H7 (cell line): ENCODE measurements at regions not wholly inside any gene's neighbourhood (a gene's known extent, or its start where the extent isn't known, plus 50 kb on each side); places are given as distances from the start of the nearest gene placed in this dataset.

Experiments used
- DNase-seq: peaks from one replicate; pipeline ENCODE4 v3.0.0; 2012
- H3K27me3 ChIP-seq: 2 replicates; pipeline ENCODE4 v1.6.0; 2011; ENCODE audit warnings: mild to moderate bottlenecking, low read length; ENCODE audit not compliant: control insufficient read depth, insufficient read depth
- H3K36me3 ChIP-seq: replicated peaks from 2 replicates; pipeline ENCODE4 v1.5.1; 2011; ENCODE audit warnings: low read length; ENCODE audit not compliant: control insufficient read depth, insufficient read depth
- H3K4me3 ChIP-seq: 2 replicates; pipeline ENCODE4 v1.5.1; 2011; ENCODE audit warnings: low read depth, mild to moderate bottlenecking, control low read depth, low read length, moderate library complexity; ENCODE audit not compliant: insufficient read depth

DNA sequence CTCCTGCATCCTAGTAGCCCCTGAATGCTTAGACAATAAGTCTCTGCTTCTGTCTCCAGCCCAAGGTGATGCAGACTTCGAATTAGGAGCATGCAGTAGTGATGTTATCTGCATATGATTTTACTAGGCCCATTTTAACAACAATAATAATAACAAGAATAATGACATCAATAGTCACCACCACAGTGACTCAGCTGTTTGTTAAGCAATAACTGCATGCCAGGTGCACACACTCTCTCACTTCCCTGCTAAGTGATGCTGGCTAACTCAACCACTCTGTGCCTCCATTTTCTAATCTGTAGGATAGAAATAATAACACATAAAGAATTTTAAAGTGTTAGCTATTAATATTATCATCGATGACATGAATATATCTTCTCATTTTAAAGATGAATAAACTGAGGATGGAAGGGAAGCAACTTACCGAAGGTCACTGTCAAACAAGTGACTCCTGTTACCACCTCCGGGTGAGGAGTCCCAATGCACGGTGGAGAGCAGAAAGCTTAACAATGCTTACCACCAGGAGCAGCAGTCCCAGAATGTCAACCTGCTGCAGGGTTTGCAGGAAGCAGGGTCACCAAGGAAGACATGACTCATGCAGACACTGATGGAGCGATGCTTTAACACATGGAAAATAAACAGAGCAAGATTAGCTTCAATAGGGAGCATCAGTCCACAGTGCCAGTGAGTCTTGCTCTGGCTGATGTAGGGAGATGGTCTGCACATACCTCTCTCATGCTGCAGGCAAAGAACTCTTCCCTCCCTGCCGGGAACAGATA, 290.2 kb downstream of the SPATA17 start:
- H3K4me3 ChIP-seq = no peak overlapping the region
- H3K27me3 ChIP-seq = no peaks in the 10 kb centered on the region
- H3K36me3 ChIP-seq = no peaks in the 10 kb centered on the region
- DNase-seq = no peak

DNA sequence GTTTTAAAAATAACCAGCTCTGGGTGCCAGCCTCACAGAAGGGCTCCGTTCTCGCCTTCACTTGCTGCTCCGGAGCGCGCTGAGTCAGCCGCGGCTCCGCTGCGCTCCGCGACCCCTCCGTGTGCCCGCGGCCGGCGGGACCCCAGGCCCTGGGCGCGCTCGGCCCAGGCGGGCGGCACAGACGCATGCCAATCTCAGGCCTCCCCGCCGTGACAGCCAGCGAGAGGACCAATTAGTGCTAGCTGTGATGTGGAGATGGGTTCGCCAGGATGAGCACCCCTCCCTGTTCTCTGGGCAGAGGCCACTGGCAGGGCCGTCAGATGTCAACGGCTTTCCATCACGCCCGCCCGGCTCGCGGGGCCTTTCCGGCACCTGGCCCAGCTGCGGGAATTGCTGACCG, 293.8 kb downstream of the SPATA17 start:
- Histone ChIP-seq H3K27me3 (no peaks in the 10 kb centered on the region), H3K36me3 (no peaks in the 10 kb centered on the region), H3K4me3 (no peak overlapping the region; the same call in 1 of the 2 replicates)
- DNase-seq = peak; percentile 35

DNA sequence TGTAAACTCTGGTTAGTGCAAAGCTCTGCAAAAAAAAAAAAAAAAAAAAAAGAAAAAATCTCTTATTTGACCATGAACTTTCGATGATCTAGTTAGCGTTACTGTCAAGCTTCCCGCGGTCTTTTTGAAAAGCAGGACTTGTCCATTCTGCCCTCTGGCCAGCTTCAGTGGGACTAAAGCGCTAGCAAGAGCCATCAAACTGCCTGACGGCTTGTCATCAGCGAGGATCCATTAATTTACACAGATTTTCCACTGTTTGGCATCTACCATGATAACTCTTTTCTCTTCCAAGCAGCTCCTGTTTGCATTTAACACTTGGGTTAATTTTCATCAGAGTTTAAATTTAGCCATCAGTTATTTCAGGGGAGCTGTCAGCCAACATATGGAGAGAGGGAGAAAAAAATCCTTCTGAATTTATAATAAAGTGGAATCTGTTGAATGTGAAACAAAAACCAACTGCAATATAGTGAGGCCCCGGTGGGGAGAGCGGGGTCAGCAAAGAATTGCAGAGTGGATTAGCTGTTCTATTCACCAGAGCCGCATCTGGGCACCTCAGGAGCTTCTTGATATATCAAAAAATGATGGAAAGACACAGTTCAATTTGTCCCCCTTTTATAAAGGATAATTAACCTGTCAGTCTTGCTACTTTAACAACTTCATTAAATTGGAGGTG, 298.2 kb downstream of the SPATA17 start:
- Histone ChIP-seq H3K4me3 (no peak overlapping the region), H3K27me3 (no peaks in the 10 kb centered on the region), H3K36me3 (no peaks in the 10 kb centered on the region)
- no peak for DNase-seq

DNA sequence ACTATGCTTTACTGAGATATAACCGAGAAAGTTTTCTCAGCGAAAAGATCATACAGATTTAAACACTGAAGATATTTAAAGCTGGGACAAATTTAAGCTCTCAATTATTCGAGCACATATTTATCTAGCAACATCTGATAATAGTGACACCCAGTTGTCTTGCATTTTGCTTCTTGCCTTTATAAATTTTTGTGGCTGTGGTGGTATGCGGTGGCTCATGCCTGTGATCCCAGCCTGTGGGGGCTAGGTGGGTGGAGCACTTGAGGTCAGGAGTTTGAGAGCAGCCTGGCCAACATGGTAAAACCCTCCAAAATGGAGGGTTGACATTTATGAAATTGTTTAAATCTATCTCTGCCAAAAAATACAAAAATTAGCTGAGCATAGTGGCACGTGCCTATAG, 312.2 kb downstream of the SPATA17 start:
- Histone ChIP-seq H3K4me3 (no peak overlapping the region), H3K27me3 (no peaks in the 10 kb centered on the region), H3K36me3 (no peaks in the 10 kb centered on the region)
- DNase-seq = no peak

DNA sequence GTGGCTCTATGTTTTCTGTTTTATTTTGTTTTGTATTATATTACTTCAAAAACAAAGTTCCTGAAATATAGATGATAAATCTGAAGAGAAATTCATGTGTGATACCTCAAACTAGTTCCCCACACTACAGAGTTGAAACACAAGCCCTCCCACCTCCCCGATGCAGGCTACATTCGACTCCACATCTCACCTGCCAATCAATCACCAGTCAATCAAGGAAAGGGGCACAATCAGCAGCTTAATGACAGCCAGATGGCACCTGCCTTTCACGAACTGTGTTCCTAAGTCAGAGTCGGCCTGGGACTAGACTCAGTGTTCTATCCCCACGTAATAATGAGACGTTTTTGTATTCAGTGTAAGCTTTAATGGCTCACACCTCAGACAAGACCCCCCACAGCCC, 313.4 kb downstream of the SPATA17 start:
- Histone ChIP-seq H3K4me3 (no peak overlapping the region), H3K36me3 (no peaks in the 10 kb centered on the region), H3K27me3 (no peaks in the 10 kb centered on the region)
- no peak for DNase-seq

DNA sequence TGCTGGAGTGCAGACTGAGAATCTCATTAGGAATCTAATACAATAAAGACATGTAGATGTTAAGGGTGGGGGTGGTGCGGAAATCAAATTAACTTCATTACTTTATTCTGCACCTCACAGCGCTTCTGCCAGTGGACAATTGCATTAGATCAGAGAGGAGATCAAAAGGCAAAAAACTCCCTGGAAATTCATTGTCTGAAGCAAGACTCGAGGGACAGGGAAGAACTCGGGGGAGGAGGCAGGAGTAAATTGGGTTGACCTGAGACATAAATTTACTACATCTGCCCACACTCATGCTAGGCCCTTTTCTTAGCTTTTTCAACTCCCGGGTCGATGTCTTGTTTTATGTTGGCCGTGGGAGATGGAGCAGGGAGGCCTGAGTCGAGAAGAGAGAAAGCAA, 315.4 kb downstream of the SPATA17 start:
- Histone ChIP-seq H3K27me3 (no peaks in the 10 kb centered on the region), H3K36me3 (no peaks in the 10 kb centered on the region), H3K4me3 (no peak overlapping the region)
- DNase-seq = no peak

DNA sequence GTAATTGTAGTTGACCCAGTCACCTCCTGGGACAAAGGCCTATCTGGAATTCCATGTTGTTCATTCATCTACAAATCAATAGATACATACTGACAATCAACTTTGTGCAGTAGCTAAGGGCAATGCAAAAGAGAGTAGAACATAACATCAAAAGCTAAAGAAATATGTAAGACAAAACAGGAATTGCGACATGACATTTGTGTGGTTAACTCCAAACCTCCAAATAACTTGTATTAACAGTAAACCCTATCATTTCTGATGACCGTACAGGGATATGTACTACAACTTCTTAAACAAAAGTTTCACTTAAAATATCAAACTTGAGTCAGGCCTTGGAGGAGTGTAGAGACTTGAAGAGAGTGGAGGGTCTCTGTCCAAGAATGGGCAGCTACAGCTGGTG, 317.6 kb downstream of the SPATA17 start:
- Histone ChIP-seq H3K4me3 (no peak overlapping the region), H3K36me3 (no peaks in the 10 kb centered on the region), H3K27me3 (no peaks in the 10 kb centered on the region)
- DNase-seq = no peak

DNA sequence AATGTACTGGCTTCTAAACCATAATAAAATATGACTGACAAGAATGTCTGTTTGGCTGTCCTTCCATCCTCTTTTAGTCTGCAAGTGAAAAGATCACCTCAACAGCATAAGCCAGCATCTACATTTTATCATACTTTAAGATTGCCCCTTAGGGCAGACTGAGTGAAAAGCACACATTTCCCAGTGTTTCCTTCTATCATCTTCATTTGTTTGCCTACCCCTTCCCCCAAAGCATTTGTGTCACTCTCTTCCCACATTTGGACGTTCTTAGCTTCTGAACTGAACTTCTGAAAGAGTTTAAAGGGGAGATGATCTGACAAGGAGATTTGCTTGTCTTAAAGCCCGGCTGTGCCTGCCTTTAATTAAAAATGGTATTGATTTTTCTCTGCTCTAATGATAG, 322.2 kb downstream of the SPATA17 start:
- H3K36me3 ChIP-seq = no peaks in the 10 kb centered on the region
- no peaks in the 10 kb centered on the region for H3K27me3 ChIP-seq
- no peak for DNase-seq
- no peak overlapping the region for H3K4me3 ChIP-seq

DNA sequence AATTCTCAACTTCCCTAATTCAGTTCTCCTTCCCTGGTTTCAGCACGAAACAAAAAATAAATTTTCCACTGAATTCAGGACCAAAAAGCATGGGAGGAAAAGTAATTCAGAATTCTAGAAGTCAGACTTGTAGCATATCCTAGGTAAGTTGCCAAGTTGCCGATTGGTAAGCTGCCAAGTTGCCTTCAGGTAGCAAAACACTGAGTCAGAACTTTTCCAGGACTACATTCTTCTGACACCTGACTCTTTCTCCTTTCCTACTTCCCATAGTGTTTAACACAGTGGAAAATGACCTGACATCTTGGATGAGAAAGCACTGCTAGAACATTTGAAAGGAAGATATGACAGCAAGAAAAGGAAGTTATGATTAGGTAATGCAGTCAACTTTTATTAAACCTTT, 322.8 kb downstream of the SPATA17 start:
- Histone ChIP-seq H3K4me3 (no peak overlapping the region), H3K27me3 (no peaks in the 10 kb centered on the region), H3K36me3 (no peaks in the 10 kb centered on the region)
- no peak for DNase-seq

DNA sequence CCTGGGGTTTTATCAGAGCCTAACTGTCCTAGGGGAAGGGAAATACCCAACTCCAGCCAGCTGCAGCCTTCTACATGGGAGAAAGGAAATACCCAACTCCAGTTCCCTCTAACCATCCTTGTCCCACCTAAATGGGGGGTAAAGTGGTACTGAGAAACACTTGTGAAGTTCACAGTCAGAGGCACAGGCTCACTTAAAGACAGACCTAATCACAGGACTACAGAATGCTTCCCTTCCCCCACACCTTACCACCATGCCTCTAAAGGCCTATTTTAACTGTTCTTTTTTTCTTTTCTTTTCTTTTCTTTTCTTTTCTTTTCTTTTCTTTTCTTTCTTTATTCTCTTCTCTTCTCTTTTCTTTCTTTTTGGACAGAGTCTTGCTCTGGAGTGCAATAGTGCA, 324.6 kb downstream of the SPATA17 start:
- no peaks in the 10 kb centered on the region for H3K36me3 ChIP-seq
- no peak for DNase-seq
- no peak overlapping the region for H3K4me3 ChIP-seq
- no peaks in the 10 kb centered on the region for H3K27me3 ChIP-seq

DNA sequence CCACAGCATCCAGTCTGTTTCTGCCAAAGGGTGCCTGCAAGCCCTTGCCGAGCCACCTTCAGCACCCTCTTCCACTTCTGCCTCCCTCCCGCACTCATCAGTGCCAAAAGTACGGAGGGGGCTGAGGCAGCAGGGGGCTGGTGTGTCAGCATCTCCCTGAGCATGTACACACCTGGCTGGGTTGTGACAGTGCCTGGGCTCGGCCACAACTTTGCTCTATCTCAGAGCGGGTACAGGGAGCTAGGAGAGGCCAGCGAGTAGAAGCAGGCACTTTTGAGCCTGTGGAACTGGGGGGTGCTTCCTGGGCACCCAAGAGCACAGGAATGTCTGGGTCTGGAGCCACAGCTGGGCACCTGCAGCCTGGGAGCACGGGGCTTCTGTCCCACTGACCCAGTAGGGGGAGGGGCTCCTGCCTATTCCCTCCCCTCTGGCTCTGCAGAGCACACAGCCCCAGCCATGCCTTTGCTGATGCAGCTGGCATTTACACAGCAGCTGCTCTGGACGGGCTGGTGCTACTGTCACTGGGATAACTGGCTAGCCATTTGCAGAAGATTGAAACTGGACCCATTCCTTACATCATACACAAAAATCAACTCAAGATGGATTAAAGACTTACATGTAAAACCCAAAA, 319.8 kb upstream of the RRP15 start:
- Histone ChIP-seq H3K4me3 (no peak overlapping the region), H3K27me3 (no peaks in the 10 kb centered on the region), H3K36me3 (no peaks in the 10 kb centered on the region)
- DNase-seq = peak; percentile 32

DNA sequence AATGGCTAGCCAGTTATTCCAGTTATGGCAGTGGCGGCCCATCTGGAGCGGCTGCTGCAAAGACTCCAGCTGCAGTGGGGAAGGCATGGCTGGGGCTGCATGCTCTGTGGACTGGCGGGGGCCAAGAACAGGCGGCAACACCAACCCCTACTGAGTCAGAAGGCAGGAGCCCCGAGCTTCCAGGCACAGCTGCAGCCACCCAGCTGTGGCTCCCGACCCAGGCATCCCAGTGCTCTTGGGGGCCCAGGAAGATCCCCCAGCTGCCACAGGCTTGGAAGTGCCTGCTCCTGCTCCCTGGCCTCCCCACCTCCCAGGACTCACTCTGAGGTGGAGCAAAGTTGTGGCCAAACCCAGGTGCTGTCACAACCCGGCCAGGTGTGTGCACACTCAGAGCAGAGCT, 317.0 kb upstream of the RRP15 start:
- Histone ChIP-seq H3K4me3 (no peak overlapping the region), H3K36me3 (no peaks in the 10 kb centered on the region), H3K27me3 (no peaks in the 10 kb centered on the region)
- no peak for DNase-seq

DNA sequence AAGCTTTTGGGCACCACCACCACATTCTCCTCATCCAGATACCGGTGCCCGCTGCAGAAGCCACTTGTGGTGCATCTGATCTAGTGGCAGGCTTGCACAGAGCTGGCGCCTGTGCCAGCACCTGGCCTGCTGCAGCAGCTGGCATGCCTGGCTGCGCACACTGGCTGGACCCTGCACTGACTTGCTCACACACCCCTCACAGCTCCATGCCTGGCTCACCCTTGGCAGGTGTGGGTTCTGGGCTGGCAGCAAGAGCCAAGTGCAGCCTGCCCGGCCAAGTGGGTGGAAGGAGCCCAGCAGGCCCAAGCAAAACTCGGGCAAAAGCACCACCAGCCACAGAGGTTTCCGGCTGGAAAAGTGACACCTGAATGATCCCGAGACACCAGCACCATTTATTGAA, 315.7 kb upstream of the RRP15 start:
- no peak overlapping the region for H3K4me3 ChIP-seq
- H3K36me3 ChIP-seq = no peaks in the 10 kb centered on the region
- no peaks in the 10 kb centered on the region for H3K27me3 ChIP-seq
- DNase-seq = no peak

DNA sequence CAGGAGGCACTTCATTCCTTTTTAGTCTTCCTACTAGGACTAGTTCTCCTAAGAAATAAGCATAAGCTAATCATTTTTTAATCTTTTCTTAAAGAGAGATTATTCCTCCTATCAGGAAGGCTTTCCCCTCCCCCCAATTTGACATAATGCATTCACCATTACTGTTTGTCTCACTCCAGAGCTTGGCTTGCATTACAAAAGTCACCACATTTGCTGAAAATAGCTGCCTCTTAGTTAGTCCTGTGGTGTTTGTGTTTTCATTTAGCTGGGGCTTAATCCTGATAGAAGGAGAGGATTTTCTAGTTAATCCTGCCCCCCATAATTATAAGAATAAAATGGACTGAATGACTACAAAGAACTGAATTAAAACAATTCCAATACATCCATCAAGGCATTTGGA, 307.1 kb upstream of the RRP15 start:
- no peak overlapping the region for H3K4me3 ChIP-seq
- DNase-seq = no peak
- no peaks in the 10 kb centered on the region for H3K36me3 ChIP-seq
- H3K27me3 ChIP-seq = no peaks in the 10 kb centered on the region

DNA sequence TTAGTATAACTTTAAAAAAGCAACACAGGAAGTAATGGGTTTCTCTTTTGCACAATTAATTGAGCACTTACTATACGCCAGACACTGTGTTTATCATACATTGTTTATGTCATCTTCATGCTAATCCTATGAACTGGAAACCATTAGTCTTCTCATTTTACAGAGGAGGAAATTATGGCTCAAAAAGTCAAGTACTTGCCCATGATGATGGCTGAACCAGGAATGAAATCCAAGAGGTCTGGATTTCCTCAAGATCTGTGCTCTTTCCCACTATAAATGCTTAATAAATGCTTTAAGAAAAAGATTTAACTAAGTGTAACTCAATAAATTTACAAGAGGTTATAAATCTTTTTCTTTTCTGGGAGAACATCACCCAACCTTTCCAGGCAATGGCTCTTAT, 303.7 kb upstream of the RRP15 start:
- H3K27me3 ChIP-seq = no peaks in the 10 kb centered on the region
- no peak overlapping the region for H3K4me3 ChIP-seq
- no peaks in the 10 kb centered on the region for H3K36me3 ChIP-seq
- no peak for DNase-seq
